Right lobe of liver (tissue), 6 donors: ENCODE measurements at regions not wholly inside any gene's neighbourhood (a gene's known extent, or its start where the extent isn't known, plus 50 kb on each side); places are given as distances from the start of the nearest gene placed in this dataset.

Experiments
- ATAC-seq, 4 donors: fragments of 200-7000 bp; cut with Tn5 transposase; one replicate each; pipeline ENCODE4 v1.9.1; 2020; ENCODE audit warnings: mild to moderate bottlenecking in 4 of 4, moderate library complexity in 4 of 4
- DNase-seq, 3 donors: peaks; one replicate each; pipeline ENCODE4 v3.0.0-alpha.2; 2020
- H3K27ac ChIP-seq, 3 donors: fragments of 200-600 bp; one replicate each; pipeline ENCODE4 v1.8.0; 2022
- H3K27me3 ChIP-seq, 2 donors: fragments of 200-600 bp; one replicate each; pipeline ENCODE4 v1.8.0; 2022
- H3K36me3 ChIP-seq, 4 donors: fragments of 200-600 bp; sonication (generic) in 1 of 4; one replicate each; pipeline versions ENCODE4 v1.5.1 to v1.8.0; 2017 to 2022; ENCODE audit warnings: control low read depth in 1 of 4
- H3K4me1 ChIP-seq, 4 donors: fragments of 200-600 bp; sonication (generic) in 1 of 4; one replicate each; pipeline versions ENCODE4 v1.5.1 to v1.8.0; 2017 to 2022; ENCODE audit warnings: control low read depth in 1 of 4
- H3K4me3 ChIP-seq, 3 donors: fragments of 200-600 bp; one replicate each; pipeline ENCODE4 v1.8.0; 2022
- H3K9me3 ChIP-seq, 4 donors: fragments of 200-600 bp; sonication (generic) in 1 of 4; one replicate each; pipeline versions ENCODE4 v1.5.1 to v1.8.0; 2017 to 2022; ENCODE audit warnings: control low read depth in 1 of 4
- POLR2A ChIP-seq: fragments of 450-650 bp; IDR thresholded peaks from one replicate; pipeline ENCODE4 v1.6.1; 2017; ENCODE audit warnings: antibody characterized with exemption, mild to moderate bottlenecking
- WGBS: methylation state at CpG from one replicate; pipeline ENCODE4 v1.1.6; 2018; ENCODE audit warnings: low coverage, low lambda C conversion rate; ENCODE audit not compliant: insufficient coverage; ENCODE audit errors: missing lambda C conversion rate; 5-methylcytosine and 5-hydroxymethylcytosine counted together
- intact Hi-C, 2 donors: fragments of 100-400 bp; cut with DNase I; formaldehyde crosslinking; loops; one replicate each; pipeline versions ENCODE4 v1.11.2 to v1.14.1; 2022
- TF ChIP-seq, protein P1 (sequence below), 4 donors: fragments of 200-600 bp in 3 of 4; fragments of 450-650 bp in 1 of 4; IDR thresholded peaks; one replicate each; pipeline versions ENCODE4 v1.5.1 to v1.8.0; 2016 to 2022; ENCODE audit warnings: antibody characterized with exemption in 4 of 4, mild to moderate bottlenecking in 2 of 4
- donor health status: DM: no; HTN: yes; CAD: no.
- donor health status: DM: no; HTN: no; CAD: no.
- donor health status: DM: no; HTN: no; CAD: no.
- donor health status: DM: no; HTN: yes; CAD: no.
- donor health status: DM: no; HTN: yes; CAD: no.

DNA sequence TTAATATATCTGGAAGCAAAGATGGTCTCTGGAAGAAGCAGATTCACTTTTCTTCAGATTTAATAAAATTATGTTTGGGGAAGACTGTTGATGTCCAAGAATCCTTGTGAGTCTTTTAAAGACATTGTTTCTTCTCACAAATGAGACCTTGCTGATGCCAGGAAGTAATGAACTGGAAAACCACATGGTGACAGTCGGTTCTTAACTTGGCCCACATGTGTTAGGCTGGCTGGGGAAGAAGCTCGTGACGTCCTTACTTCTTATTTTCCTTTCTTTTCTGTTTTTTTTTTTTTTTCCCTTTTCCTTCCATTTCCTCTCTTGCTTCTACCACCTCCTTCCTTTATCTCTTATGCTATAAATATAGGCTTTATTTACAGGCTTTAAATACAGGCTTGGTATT lies 950.2 kb downstream of the BCL11B start:
- WGBS: 23% methylated on average over 3 of the region's 3 CpGs
- TF ChIP-seq, protein P1, sequence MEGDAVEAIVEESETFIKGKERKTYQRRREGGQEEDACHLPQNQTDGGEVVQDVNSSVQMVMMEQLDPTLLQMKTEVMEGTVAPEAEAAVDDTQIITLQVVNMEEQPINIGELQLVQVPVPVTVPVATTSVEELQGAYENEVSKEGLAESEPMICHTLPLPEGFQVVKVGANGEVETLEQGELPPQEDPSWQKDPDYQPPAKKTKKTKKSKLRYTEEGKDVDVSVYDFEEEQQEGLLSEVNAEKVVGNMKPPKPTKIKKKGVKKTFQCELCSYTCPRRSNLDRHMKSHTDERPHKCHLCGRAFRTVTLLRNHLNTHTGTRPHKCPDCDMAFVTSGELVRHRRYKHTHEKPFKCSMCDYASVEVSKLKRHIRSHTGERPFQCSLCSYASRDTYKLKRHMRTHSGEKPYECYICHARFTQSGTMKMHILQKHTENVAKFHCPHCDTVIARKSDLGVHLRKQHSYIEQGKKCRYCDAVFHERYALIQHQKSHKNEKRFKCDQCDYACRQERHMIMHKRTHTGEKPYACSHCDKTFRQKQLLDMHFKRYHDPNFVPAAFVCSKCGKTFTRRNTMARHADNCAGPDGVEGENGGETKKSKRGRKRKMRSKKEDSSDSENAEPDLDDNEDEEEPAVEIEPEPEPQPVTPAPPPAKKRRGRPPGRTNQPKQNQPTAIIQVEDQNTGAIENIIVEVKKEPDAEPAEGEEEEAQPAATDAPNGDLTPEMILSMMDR (IDR thresholded peaks at IDR 0.05): no peak
- TF ChIP-seq POLR2A: no peak
- Histone ChIP-seq H3K4me3 (no peak overlapping the region), H3K36me3 (no peaks in the 10 kb centered on the region), H3K27me3 (no peaks in the 10 kb centered on the region), H3K27ac (no peak overlapping the region), H3K9me3 (no peaks in the 10 kb centered on the region), H3K4me1 (no peaks in the 10 kb centered on the region)
- intact Hi-C loops: no loop called here
- no peak for ATAC-seq
- DNase-seq: no peak

DNA sequence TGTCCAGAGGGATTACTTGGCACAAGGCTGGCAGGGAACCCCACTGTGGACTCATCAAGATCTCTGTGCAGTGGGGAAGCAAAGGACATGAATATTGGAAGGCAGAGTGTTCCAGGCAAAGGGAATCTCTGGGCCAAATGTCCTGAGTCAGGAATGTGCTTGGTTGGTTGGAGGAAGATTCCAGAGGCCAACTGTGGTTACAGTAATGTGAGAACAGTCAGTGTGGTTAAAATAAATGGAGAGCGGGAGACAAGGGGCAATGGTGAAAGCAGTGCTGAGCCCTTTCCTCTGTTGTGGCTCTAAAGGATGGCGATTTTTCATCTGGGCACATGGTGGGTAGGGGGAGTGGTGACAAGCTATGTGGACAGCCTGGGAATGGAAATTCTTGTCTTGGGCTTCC lies 948.2 kb downstream of the BCL11B start:
- H3K4me1 ChIP-seq: no peaks in the 10 kb centered on the region
- 42% methylated on average over 2 of the region's 2 CpGs for WGBS
- ATAC-seq (no peak), DNase-seq (no peak)
- no peak overlapping the region for H3K4me3 ChIP-seq
- H3K27me3 ChIP-seq: no peaks in the 10 kb centered on the region
- intact Hi-C loops: no loop called here
- no peaks in the 10 kb centered on the region for H3K9me3 ChIP-seq
- no peak for TF ChIP-seq POLR2A
- TF ChIP-seq, protein P1 (IDR thresholded peaks at IDR 0.05): no peak
- no peak overlapping the region for H3K27ac ChIP-seq
- H3K36me3 ChIP-seq: no peaks in the 10 kb centered on the region

DNA sequence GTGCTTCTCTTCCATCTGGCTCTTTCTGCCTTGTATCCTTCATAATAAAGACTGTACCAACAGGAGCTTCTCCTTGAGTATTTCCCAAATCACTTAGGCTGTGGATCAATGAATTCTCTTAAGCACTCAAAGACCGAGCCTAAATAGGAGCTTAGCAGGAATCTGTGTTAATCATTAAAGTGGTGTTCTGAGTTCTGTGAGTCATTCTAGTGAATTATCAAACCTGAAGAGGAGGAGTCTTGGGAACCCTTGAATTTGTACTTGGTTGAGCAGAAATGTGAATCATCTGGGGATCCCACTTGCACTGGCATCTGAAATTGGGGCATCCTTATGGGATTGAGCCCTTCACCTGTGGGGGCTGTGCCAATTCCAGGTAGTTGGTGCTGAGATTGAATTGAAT lies 946.2 kb downstream of the BCL11B start:
- no peak for ATAC-seq
- Histone ChIP-seq H3K4me3 (no peak overlapping the region), H3K27me3 (no peaks in the 10 kb centered on the region), H3K4me1 (no peaks in the 10 kb centered on the region), H3K36me3 (no peaks in the 10 kb centered on the region), H3K9me3 (no peaks in the 10 kb centered on the region), H3K27ac (no peak overlapping the region)
- intact Hi-C loops: no loop called here
- TF ChIP-seq POLR2A: no peak
- TF ChIP-seq, protein P1 (IDR thresholded peaks at IDR 0.05): no peak
- 23% methylated on average over 1 of the region's 1 CpG for WGBS
- DNase-seq: no peak

DNA sequence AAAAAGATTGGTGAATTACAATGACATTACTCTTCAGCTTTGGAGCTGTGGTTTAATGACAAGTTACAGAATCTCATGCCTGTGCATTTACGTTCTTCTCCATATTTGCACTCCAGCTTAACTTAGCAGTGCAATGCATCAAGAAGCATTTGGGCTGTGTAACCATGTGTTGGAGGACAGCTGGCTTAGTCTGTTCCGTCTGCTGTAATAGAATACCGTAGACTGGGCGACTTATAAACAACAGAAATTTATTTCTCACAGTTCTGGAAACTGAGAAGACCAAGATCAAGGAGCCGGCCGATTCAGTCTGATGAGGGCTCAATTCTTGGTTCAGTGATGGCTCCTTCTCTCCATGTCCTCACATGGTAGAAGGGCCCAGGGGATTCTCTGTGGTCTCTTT lies 943.5 kb downstream of the BCL11B start:
- H3K4me3 ChIP-seq: no peak overlapping the region
- no peak for TF ChIP-seq POLR2A
- TF ChIP-seq, protein P1 (IDR thresholded peaks at IDR 0.05): no peak
- H3K9me3 ChIP-seq: no peaks in the 10 kb centered on the region
- no peaks in the 10 kb centered on the region for H3K36me3 ChIP-seq
- intact Hi-C loops: no loop called here
- H3K27me3 ChIP-seq: no peaks in the 10 kb centered on the region
- H3K27ac ChIP-seq: no peak overlapping the region
- DNase-seq (no peak), ATAC-seq (no peak)
- no peaks in the 10 kb centered on the region for H3K4me1 ChIP-seq
- 74% methylated on average over 6 of the region's 6 CpGs for WGBS

DNA sequence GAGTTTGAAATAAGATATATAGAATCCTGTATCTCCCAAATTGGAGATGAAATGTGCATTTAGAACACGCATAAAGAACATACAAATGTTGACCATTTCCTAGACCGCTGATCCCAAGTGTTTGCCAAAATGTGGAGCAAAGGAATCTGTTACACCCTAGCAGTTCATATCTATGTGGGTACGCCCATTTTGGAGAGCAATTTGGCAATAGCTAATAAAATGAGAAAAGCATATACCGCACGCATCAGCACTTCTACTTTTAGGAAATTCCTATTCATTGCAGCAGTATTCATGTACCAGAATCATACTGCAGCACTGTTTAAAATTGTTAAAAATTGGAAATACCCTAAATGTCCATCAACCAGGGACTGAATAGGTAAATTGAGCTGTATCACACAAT lies 937.8 kb downstream of the BCL11B start:
- DNase-seq: no peak

More for the DNA sequence above, 937.8 kb downstream of the BCL11B start:
- H3K27ac ChIP-seq: no peak overlapping the region
- no peaks in the 10 kb centered on the region for H3K27me3 ChIP-seq
- no peak overlapping the region for H3K4me3 ChIP-seq
- WGBS: 62% methylated on average over 5 of the region's 5 CpGs
- TF ChIP-seq POLR2A: no peak
- TF ChIP-seq, protein P1 (IDR thresholded peaks at IDR 0.05): no peak
- H3K9me3 ChIP-seq: no peaks in the 10 kb centered on the region
- intact Hi-C loops: no loop called here
- ATAC-seq: no peak
- no peaks in the 10 kb centered on the region for H3K4me1 ChIP-seq
- H3K36me3 ChIP-seq: no peaks in the 10 kb centered on the region
